ENCODE measurements at regions not wholly inside any gene's neighbourhood (a gene's known extent, or its start where the extent isn't known, plus 50 kb on each side); places are given as distances from the start of the nearest gene placed in this dataset.
A peak's percentile ranks its signal among the peaks of the same experiment; 100 is the strongest.
"Not testable (repeated sequence)": the region's sequence is repeated elsewhere in the genome, so short reads cannot be mapped to it uniquely, and the experiment has no call there.

- intact Hi-C loops (cut with DNase I) = no loop called here
- DNase-seq (ENCODE audit: low spot score) (no peak), ATAC-seq (no peak)
Observed at GRCh38 chr5:87120518-87121303, 147.0 kb upstream of the RASA1 start.

- DNase-seq (ENCODE audit: low spot score) (no peak), ATAC-seq (peak; percentile 49)
- intact Hi-C loops (cut with DNase I) = no loop called here
Observed at GRCh38 chr5:87121304-87122150, 146.2 kb upstream of the RASA1 start.

- intact Hi-C loops (cut with DNase I) = no loop called here
- no peak for DNase-seq (ENCODE audit: low spot score)
- ATAC-seq = no peak
Observed at GRCh38 chr5:87122151-87122977, 145.3 kb upstream of the RASA1 start.

GRCh38 chr5:87125766-87126165, 141.9 kb upstream of the RASA1 start:
- intact Hi-C loops (cut with DNase I) = no loop called here
- no peak for DNase-seq (ENCODE audit: low spot score)
- no peak for ATAC-seq

GRCh38 chr5:87126869-87127268, 140.8 kb upstream of the RASA1 start:
- intact Hi-C loops (cut with DNase I) = no loop called here
- no peak for ATAC-seq
- DNase-seq (ENCODE audit: low spot score) = no peak

GRCh38 chr5:87127426-87127825, 140.3 kb upstream of the RASA1 start:
- no peak for DNase-seq (ENCODE audit: low spot score)
- intact Hi-C loops (cut with DNase I) = no loop called here
- no peak for ATAC-seq

- intact Hi-C loops (cut with DNase I) = no loop called here
- ATAC-seq (no peak), DNase-seq (ENCODE audit: low spot score) (no peak)
Observed at GRCh38 chr5:87127956-87128687, 139.6 kb upstream of the RASA1 start.

- ATAC-seq = no peak
Observed at GRCh38 chr5:87129046-87129445, 138.6 kb upstream of the RASA1 start.

GRCh38 chr5:87132696-87133095, 135.0 kb upstream of the RASA1 start:
- intact Hi-C loops (cut with DNase I) = no loop called here
- ATAC-seq = no peak
- no peak for DNase-seq (ENCODE audit: low spot score)

More at GRCh38 chr5:87129046-87129445, 138.6 kb upstream of the RASA1 start:
- intact Hi-C loops (cut with DNase I) = no loop called here
- no peak for DNase-seq (ENCODE audit: low spot score)

- ATAC-seq; DNase-seq (ENCODE audit: low spot score); intact Hi-C loops (cut with DNase I): not testable (repeated sequence)
Observed at GRCh38 chr5:87134513-87134912, 133.2 kb upstream of the RASA1 start.

GRCh38 chr5:87136096-87136495, 131.6 kb upstream of the RASA1 start:
- DNase-seq (ENCODE audit: low spot score) (no peak), ATAC-seq (no peak)
- intact Hi-C loops (cut with DNase I) = no loop called here

GRCh38 chr5:87136733-87137132, 130.9 kb upstream of the RASA1 start:
- intact Hi-C loops (cut with DNase I) = no loop called here
- ATAC-seq = no peak

GRCh38 chr5:87137283-87137682, 130.4 kb upstream of the RASA1 start:
- DNase-seq (ENCODE audit: low spot score) = peak; percentile 62
- peak; percentile 88 for ATAC-seq
- intact Hi-C loops (cut with DNase I) = no loop called here

More at GRCh38 chr5:87136733-87137132, 130.9 kb upstream of the RASA1 start:
- no peak for DNase-seq (ENCODE audit: low spot score)

- intact Hi-C loops (cut with DNase I) = no loop called here
- ATAC-seq (peak; percentile 64), DNase-seq (ENCODE audit: low spot score) (no peak)
Observed at GRCh38 chr5:87138091-87138805, 129.4 kb upstream of the RASA1 start.

- DNase-seq (ENCODE audit: low spot score) (no peak), ATAC-seq (no peak)
- intact Hi-C loops (cut with DNase I) = no loop called here
Observed at GRCh38 chr5:87139795-87140194, 127.9 kb upstream of the RASA1 start.

GRCh38 chr5:87141544-87141943, 126.1 kb upstream of the RASA1 start:
- DNase-seq (ENCODE audit: low spot score) (no peak), ATAC-seq (no peak)
- intact Hi-C loops (cut with DNase I) = no loop called here

- intact Hi-C loops (cut with DNase I); DNase-seq (ENCODE audit: low spot score); ATAC-seq: not testable (repeated sequence)
Observed at GRCh38 chr5:87145853-87146252, 121.8 kb upstream of the RASA1 start.

GRCh38 chr5:87147441-87147840, 120.2 kb upstream of the RASA1 start:
- ATAC-seq (no peak), DNase-seq (ENCODE audit: low spot score) (no peak)
- intact Hi-C loops (cut with DNase I) = no loop called here

Measured in sciatic nerve (tissue), 2 donors.